ENCODE measurements at regions not wholly inside any gene's neighbourhood (a gene's known extent, or its start where the extent isn't known, plus 50 kb on each side); places are given as distances from the start of the nearest gene placed in this dataset.

DNA sequence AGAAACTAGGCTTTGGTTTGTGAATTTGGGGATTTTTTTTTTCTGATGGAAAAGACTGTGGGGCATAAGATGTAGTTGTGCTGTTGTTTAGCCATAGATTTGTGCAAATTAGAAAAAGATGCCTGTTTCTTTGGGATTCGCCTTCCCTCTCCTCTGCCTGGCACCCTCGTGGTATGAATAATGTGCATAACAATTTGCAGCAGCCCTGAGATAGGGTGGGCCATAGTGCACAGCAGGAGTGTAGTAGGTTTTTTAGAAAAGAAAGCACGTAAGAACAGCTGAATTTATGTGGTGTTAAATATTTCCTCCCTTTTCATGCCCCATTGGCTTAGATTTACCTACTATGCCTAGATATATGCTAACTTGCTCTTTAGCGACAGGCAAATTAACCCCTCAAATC is 158.9 kb downstream of the PTGER3 start:
- no peak overlapping the region for H3K4me3 ChIP-seq (ENCODE audit: low read depth, low read length)
- H3K27me3 ChIP-seq (ENCODE audit: insufficient read depth, low read depth, severe bottlenecking): no peaks in the 10 kb centered on the region
- H3K27ac ChIP-seq: no peak overlapping the region
- DNase-seq: no peak
- TF ChIP-seq, protein P1, sequence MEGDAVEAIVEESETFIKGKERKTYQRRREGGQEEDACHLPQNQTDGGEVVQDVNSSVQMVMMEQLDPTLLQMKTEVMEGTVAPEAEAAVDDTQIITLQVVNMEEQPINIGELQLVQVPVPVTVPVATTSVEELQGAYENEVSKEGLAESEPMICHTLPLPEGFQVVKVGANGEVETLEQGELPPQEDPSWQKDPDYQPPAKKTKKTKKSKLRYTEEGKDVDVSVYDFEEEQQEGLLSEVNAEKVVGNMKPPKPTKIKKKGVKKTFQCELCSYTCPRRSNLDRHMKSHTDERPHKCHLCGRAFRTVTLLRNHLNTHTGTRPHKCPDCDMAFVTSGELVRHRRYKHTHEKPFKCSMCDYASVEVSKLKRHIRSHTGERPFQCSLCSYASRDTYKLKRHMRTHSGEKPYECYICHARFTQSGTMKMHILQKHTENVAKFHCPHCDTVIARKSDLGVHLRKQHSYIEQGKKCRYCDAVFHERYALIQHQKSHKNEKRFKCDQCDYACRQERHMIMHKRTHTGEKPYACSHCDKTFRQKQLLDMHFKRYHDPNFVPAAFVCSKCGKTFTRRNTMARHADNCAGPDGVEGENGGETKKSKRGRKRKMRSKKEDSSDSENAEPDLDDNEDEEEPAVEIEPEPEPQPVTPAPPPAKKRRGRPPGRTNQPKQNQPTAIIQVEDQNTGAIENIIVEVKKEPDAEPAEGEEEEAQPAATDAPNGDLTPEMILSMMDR (IDR thresholded peaks at IDR 0.05; ENCODE audit: low read depth, low read length): no peak
- H3K36me3 ChIP-seq: no peaks in the 10 kb centered on the region
- no peaks in the 10 kb centered on the region for H3K9me3 ChIP-seq (ENCODE audit: severe bottlenecking)

DNA sequence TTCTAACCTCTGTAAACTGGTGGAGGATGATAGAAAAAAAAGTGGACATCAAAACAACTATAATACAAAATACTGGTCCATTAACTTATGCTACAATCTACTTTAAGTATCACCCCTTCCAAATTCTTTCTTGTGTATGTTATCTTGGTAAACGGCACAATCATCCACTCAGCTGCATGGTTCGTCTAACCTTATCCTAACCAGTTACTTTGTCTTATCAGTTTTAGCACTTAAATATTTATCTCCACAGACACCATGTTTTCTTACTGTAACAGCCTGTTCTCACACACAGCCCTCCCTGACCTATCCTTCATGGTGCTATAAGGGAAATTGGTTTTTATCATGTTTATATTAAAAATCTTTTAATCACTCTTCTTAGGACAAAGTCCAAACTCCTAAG is 157.2 kb downstream of the PTGER3 start:
- Histone ChIP-seq H3K27me3 (ENCODE audit: insufficient read depth, low read depth, severe bottlenecking) (no peaks in the 10 kb centered on the region), H3K36me3 (no peaks in the 10 kb centered on the region), H3K4me3 (ENCODE audit: low read depth, low read length) (no peak overlapping the region), H3K9me3 (ENCODE audit: severe bottlenecking) (no peaks in the 10 kb centered on the region), H3K27ac (no peak overlapping the region)
- TF ChIP-seq, protein P1 (IDR thresholded peaks at IDR 0.05; ENCODE audit: low read depth, low read length): no peak
- DNase-seq: no peak

DNA sequence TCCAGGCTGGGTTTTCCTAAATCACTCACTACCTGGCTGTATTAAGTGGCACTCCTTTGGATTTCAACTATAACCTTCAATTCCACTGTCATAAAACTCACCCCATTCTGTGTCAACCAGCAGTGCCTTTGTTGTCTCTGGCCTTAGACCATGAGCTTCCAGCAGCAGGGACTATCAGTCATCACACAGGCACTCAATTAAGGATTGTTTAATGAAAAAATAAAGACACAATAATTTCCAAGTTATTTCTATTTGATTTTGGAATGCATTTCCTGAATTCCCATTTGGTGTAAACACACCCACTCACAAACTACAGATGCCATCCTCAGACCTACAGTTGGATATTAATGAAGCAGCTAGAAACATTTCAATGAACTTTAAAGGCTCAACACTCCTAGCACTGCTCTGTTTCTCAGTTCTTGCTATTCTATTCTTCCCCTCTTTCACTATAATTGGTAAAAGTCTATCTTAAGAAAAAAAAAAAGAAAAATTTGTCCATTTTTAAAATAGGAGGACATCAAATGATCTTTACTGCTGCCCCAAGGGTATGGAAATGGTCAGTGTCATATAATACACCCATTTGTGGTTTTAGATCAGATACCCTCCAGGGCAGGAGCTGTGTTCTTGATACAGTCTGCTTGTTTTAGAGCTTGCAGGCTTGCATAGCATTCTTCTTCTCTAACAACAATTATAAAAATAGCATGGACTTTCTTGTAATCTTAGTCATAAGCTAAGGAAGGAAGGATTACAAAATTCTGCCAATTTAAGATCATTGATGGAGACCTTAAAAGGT is 156.4 kb downstream of the PTGER3 start:
- Histone ChIP-seq H3K9me3 (ENCODE audit: severe bottlenecking) (no peaks in the 10 kb centered on the region), H3K4me3 (ENCODE audit: low read depth, low read length) (no peak overlapping the region), H3K27me3 (ENCODE audit: insufficient read depth, low read depth, severe bottlenecking) (no peaks in the 10 kb centered on the region), H3K36me3 (no peaks in the 10 kb centered on the region), H3K27ac (no peak overlapping the region)
- TF ChIP-seq, protein P1 (IDR thresholded peaks at IDR 0.05; ENCODE audit: low read depth, low read length): no peak
- no peak for DNase-seq

DNA sequence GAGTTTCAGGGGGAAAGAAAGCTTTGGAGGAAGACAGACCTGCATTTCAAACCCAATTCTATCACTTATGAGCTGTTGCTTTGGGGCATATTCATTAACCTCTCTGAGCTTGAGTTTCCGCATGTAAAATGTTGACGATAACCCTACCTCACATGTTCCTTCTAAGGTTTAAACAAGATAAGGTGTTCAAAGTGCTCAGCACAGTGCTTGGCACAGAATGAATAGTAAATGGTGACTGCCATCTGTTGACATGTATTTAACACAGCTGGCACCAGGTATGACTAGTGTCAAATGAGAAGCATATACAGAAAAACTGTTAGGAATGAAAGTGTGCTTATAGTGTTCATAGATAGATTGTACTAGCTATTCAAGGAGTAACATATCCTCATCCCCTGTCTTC is 155.5 kb downstream of the PTGER3 start:
- H3K4me3 ChIP-seq (ENCODE audit: low read depth, low read length): no peak overlapping the region
- no peak for DNase-seq
- TF ChIP-seq, protein P1 (IDR thresholded peaks at IDR 0.05; ENCODE audit: low read depth, low read length): no peak
- H3K36me3 ChIP-seq: no peaks in the 10 kb centered on the region
- no peaks in the 10 kb centered on the region for H3K27me3 ChIP-seq (ENCODE audit: insufficient read depth, low read depth, severe bottlenecking)
- H3K27ac ChIP-seq: no peak overlapping the region
- no peaks in the 10 kb centered on the region for H3K9me3 ChIP-seq (ENCODE audit: severe bottlenecking)

DNA sequence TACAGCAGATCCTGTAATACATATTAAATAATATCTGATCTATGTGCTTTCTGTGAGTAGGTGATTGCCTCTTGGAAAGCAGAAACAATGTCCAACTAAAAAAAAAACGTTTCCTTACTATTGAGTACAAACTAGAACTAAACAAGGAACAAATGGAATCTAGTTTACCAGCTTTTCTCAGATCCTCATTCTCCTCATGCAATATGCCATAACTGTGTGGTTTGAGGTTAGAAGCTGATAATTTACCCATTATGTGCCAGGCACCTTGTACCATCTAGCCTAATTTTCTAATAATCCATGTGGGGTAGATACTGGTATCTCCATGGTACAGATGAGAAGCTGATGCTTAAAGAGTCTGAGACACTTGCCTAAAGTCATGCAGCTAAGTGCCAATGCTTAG is 154.7 kb downstream of the PTGER3 start:
- H3K27ac ChIP-seq: no peak overlapping the region
- no peaks in the 10 kb centered on the region for H3K27me3 ChIP-seq (ENCODE audit: insufficient read depth, low read depth, severe bottlenecking)
- no peak for DNase-seq
- H3K4me3 ChIP-seq (ENCODE audit: low read depth, low read length): no peak overlapping the region
- H3K9me3 ChIP-seq (ENCODE audit: severe bottlenecking): no peaks in the 10 kb centered on the region
- TF ChIP-seq, protein P1 (IDR thresholded peaks at IDR 0.05; ENCODE audit: low read depth, low read length): no peak
- no peaks in the 10 kb centered on the region for H3K36me3 ChIP-seq

DNA sequence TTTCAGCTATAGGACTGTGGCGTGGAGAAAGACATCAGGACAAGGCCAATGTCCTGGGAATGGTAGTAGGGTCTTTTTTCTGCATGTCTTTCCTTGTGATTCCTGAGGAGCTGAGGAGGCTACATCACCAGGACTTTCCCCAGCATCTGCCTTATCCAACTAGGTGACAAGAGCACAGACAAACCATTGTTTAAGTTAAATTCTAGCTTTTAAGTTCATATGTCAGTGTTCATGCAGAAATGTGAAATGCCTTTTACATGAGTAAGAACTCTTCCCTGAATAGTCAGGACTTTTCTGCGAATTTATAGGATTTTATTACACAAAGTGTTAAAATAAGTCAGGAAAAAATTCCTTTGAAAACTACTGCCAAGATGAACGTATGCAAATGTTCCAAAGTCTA is 154.2 kb downstream of the PTGER3 start:
- TF ChIP-seq, protein P1 (IDR thresholded peaks at IDR 0.05; ENCODE audit: low read depth, low read length): no peak
- Histone ChIP-seq H3K36me3 (no peaks in the 10 kb centered on the region), H3K27ac (no peak overlapping the region), H3K9me3 (ENCODE audit: severe bottlenecking) (no peaks in the 10 kb centered on the region), H3K27me3 (ENCODE audit: insufficient read depth, low read depth, severe bottlenecking) (no peaks in the 10 kb centered on the region), H3K4me3 (ENCODE audit: low read depth, low read length) (no peak overlapping the region)
- no peak for DNase-seq
